HCT116 (cell line): ENCODE measurements at regions not wholly inside any gene's neighbourhood (a gene's known extent, or its start where the extent isn't known, plus 50 kb on each side); places are given as distances from the start of the nearest gene placed in this dataset.

Experiments
- ATAC-seq: fragments of 200-7000 bp; cut with Tn5 transposase; 2 replicates; pipeline ENCODE4 v1.9.1; 2020; ENCODE audit warnings: mild to moderate bottlenecking, moderate library complexity
- BruUV-seq: library from RNA; stranded (reverse); fragments of 400-500 nt; replicated peaks from 2 replicates; lab custom pipeline; 2021; lab: Mats Ljungman, UMichigan
- CTCF ChIA-PET: fragments of 300-600 bp; sonication (Branson Sonifier 250); formaldehyde crosslinking; loops from one replicate; lab custom pipeline; 2021; ENCODE audit warnings: antibody characterized with exemption; lab: Charles Lee
- POLR2A ChIA-PET: fragments of 300-600, 350-600 bp; sonication (Branson Sonifier 250); formaldehyde crosslinking; loops from one replicate; lab custom pipeline; 2021; ENCODE audit warnings: antibody characterized with exemption; lab: Charles Lee
- RAD21 ChIA-PET, 2 experiments: fragments of 300-600 bp; sonication (Branson Sonifier 250); formaldehyde crosslinking; loops; one replicate each; lab custom pipeline; 2023; ENCODE audit warnings: low total read pairs in 2 of 2; ENCODE audit not compliant: uncharacterized antibody in 2 of 2, unreplicated experiment in 2 of 2, low non-redundant PET in 1 of 2; lab: Charles Lee
- DNase-seq: peaks from one replicate; pipeline ENCODE4 v3.0.0-alpha.2; 2010; ENCODE audit warnings: low read depth, low spot score
- H2AFZ ChIP-seq: fragments of 200-600 bp; shearing (Covaris generic), sonication (generic); 2 replicates; pipeline ENCODE4 v1.6.1; 2017; ENCODE audit warnings: low read depth, mixed run types, mixed read lengths, antibody characterized with exemption, low read length; ENCODE audit not compliant: poor library complexity, severe bottlenecking
- H3K27ac ChIP-seq: 2 replicates; pipeline ENCODE4 v1.5.1; 2012; ENCODE audit warnings: low read depth, low read length
- H3K27me3 ChIP-seq: fragments of 200-600 bp; sonication (generic); 2 replicates; pipeline ENCODE4 v1.6.1; 2016; ENCODE audit warnings: mixed run types, low read length, mixed read lengths; ENCODE audit not compliant: insufficient read depth
- H3K36me3 ChIP-seq, 2 experiments: fragments of 200-500 bp in 1 of 2; fragments of 200-600 bp in 1 of 2; sonication (Bioruptor generic) in 1 of 2; sonication (generic) in 1 of 2; 2 replicates each; pipeline versions ENCODE4 v1.5.1 to v1.6.1; 2014 to 2016; ENCODE audit warnings: low read length in 2 of 2, inconsistent platforms in 1 of 2, mixed read lengths in 1 of 2, mixed run types in 1 of 2; ENCODE audit not compliant: insufficient read depth in 2 of 2, control insufficient read depth in 1 of 2
- H3K4me1 ChIP-seq, 2 experiments: fragments of 200-600 bp in 1 of 2; sonication (generic) in 1 of 2; 2 replicates each; pipeline versions ENCODE4 v1.5.1 to v1.6.1; 2012 to 2017; ENCODE audit warnings: low read length in 2 of 2, inconsistent platforms in 1 of 2, mild to moderate bottlenecking in 1 of 2, mixed read lengths in 1 of 2, mixed run types in 1 of 2, moderate library complexity in 1 of 2; ENCODE audit not compliant: insufficient read depth in 2 of 2, control insufficient read depth in 1 of 2
- H3K4me2 ChIP-seq: fragments of 200-600 bp; sonication (generic); 2 replicates; pipeline ENCODE4 v1.6.1; 2017; ENCODE audit warnings: mixed run types, low read length, mixed read lengths
- H3K4me3 ChIP-seq, 2 experiments: fragments of 200-600 bp in 1 of 2; sonication (generic) in 1 of 2; replicated peaks in 1 of 2; 2 replicates each; pipeline ENCODE4 v1.5.1; 2011 to 2016; ENCODE audit warnings: low read length in 2 of 2, control low read depth in 1 of 2, low read depth in 1 of 2, mild to moderate bottlenecking in 1 of 2, mixed read lengths in 1 of 2, mixed run types in 1 of 2
- H3K79me2 ChIP-seq: fragments of 200-600 bp; sonication (generic); 2 replicates; pipeline ENCODE4 v1.6.1; 2017; ENCODE audit warnings: mild to moderate bottlenecking, mixed run types, low read length, moderate library complexity, mixed read lengths; ENCODE audit not compliant: insufficient read depth
- H3K9ac ChIP-seq: fragments of 200-600 bp; sonication (generic); 2 replicates; pipeline ENCODE4 v1.6.1; 2016; ENCODE audit warnings: low read length, mixed read lengths
- H3K9me2 ChIP-seq: fragments of 200-600 bp; sonication (generic), shearing (Covaris generic); 2 replicates; pipeline ENCODE4 v1.6.1; 2017; ENCODE audit warnings: mixed run types, mild to moderate bottlenecking, moderate library complexity; ENCODE audit not compliant: insufficient read depth
- H3K9me3 ChIP-seq, 2 experiments: fragments of 200-500 bp in 1 of 2; fragments of 200-600 bp in 1 of 2; sonication (Bioruptor generic) in 1 of 2; sonication (generic) in 1 of 2; 2 replicates each; pipeline ENCODE4 v1.6.1; 2014 to 2017; ENCODE audit warnings: low read length in 2 of 2, mixed read lengths in 2 of 2, inconsistent platforms in 1 of 2, low read depth in 1 of 2, mild to moderate bottlenecking in 1 of 2, mixed run types in 1 of 2, moderate library complexity in 1 of 2; ENCODE audit not compliant: control insufficient read depth in 1 of 2, insufficient read depth in 1 of 2
- H4K20me1 ChIP-seq: fragments of 200-600 bp; sonication (generic), shearing (Covaris generic); 2 replicates; pipeline ENCODE4 v1.6.1; 2017; ENCODE audit warnings: mixed run types, mild to moderate bottlenecking, moderate library complexity; ENCODE audit not compliant: insufficient read depth
- CEBPB ChIP-seq: IDR thresholded peaks from 2 replicates; pipeline ENCODE4 v1.6.1; 2012; ENCODE audit warnings: low read depth
- CTCF ChIP-seq, 3 experiments: fragments of 200-600 bp in 1 of 3; sonication (generic) in 1 of 3; IDR thresholded peaks in 2 of 3; conservative IDR thresholded peaks in 1 of 3; 2 replicates each; pipeline ENCODE4 v1.5.1; 2012 to 2017; ENCODE audit warnings: low read depth in 2 of 3, low read length in 2 of 3, antibody characterized with exemption in 1 of 3, borderline replicate concordance in 1 of 3, control low read depth in 1 of 3, mild to moderate bottlenecking in 1 of 3, mixed read lengths in 1 of 3, mixed run types in 1 of 3, moderate library complexity in 1 of 3; ENCODE audit not compliant: insufficient read depth in 1 of 3
- EGR1 ChIP-seq: IDR thresholded peaks from 2 replicates; pipeline ENCODE4 v1.6.1; 2012; ENCODE audit warnings: low read depth
- JUND ChIP-seq: IDR thresholded peaks from 2 replicates; pipeline ENCODE4 v1.6.1; 2012
- MAX ChIP-seq: IDR thresholded peaks from 2 replicates; pipeline ENCODE4 v1.6.1; 2012
- POLR2A ChIP-seq: IDR thresholded peaks from 2 replicates; pipeline ENCODE4 v1.7.0; 2011; ENCODE audit warnings: borderline replicate concordance; ENCODE audit not compliant: insufficient read depth, insufficient read length; ENCODE audit errors: extremely low read depth
- POLR2AphosphoS5 ChIP-seq: IDR thresholded peaks from 2 replicates; pipeline ENCODE4 v1.6.1; 2011; ENCODE audit warnings: mild to moderate bottlenecking, low read depth, low read length, moderate library complexity
- RAD21 ChIP-seq: IDR thresholded peaks from 2 replicates; pipeline ENCODE4 v1.6.1; 2012; ENCODE audit warnings: low read depth, mild to moderate bottlenecking
- REST ChIP-seq: IDR thresholded peaks from 2 replicates; pipeline ENCODE4 v1.6.1; 2012; ENCODE audit warnings: low read depth
- SIN3A ChIP-seq: IDR thresholded peaks from 2 replicates; pipeline ENCODE4 v1.6.1; 2012; ENCODE audit warnings: low read depth
- SRF ChIP-seq: IDR thresholded peaks from 2 replicates; pipeline ENCODE4 v1.6.1; 2012; ENCODE audit warnings: low read depth
- TCF7L2 ChIP-seq: IDR thresholded peaks from 2 replicates; pipeline ENCODE4 v1.7.0; 2011; ENCODE audit warnings: borderline replicate concordance, inconsistent platforms; ENCODE audit not compliant: insufficient read depth, insufficient read length; ENCODE audit errors: extremely low read depth
- YY1 ChIP-seq: IDR thresholded peaks from 2 replicates; pipeline ENCODE4 v1.6.1; 2011; ENCODE audit warnings: low read length, low read depth, moderate library complexity, mild to moderate bottlenecking; ENCODE audit not compliant: insufficient replicate concordance; ENCODE audit errors: extremely low read depth
- ZBTB33 ChIP-seq: IDR thresholded peaks from 2 replicates; pipeline ENCODE4 v1.6.1; 2011; ENCODE audit warnings: mild to moderate bottlenecking, low read length, moderate library complexity; ENCODE audit not compliant: insufficient replicate concordance; ENCODE audit errors: extremely low read depth
- ZFX ChIP-seq: fragments of 450-650 bp; IDR thresholded peaks from 2 replicates; pipeline ENCODE4 v1.6.1; 2017
- ZNF274 ChIP-seq: fragments of 200-500 bp; sonication (Bioruptor generic); IDR thresholded peaks from 2 replicates; pipeline ENCODE4 v1.6.1; 2014; ENCODE audit warnings: mild to moderate bottlenecking, low read depth, low read length, inconsistent platforms
- intact Hi-C: fragments of 100-400 bp; cut with micrococcal nuclease; formaldehyde crosslinking; loops from 2 replicates; pipeline ENCODE4 v1.10.0; 2022

- Histone ChIP-seq H4K20me1 (no peaks in the 10 kb centered on the region), H3K79me2 (no peaks in the 10 kb centered on the region), H3K9me2 (no peaks in the 10 kb centered on the region), H3K27me3 (no peaks in the 10 kb centered on the region), H2AFZ (no peak overlapping the region), H3K4me1 (no peaks in the 10 kb centered on the region), H3K4me3 (no peak overlapping the region), H3K9ac (no peak overlapping the region), H3K27ac (no peak overlapping the region), H3K9me3 (no peaks in the 10 kb centered on the region), H3K4me2 (no peak overlapping the region), H3K36me3 (no peaks in the 10 kb centered on the region)
- intact Hi-C loops = no loop called here
- ATAC-seq (no peak), DNase-seq (no peak)
- BruUV-seq = no TSS peak
- TF ChIP-seq REST (no peak), CTCF (IDR thresholded peaks at IDR 0.05 in 2 of 3, conservative IDR thresholded peaks at IDR 0.05 in 1 of 3; ENCODE audit: borderline replicate concordance in 1 of 3, insufficient read depth in 1 of 3, low read depth in 2 of 3, low read length in 2 of 3) (no peak), EGR1 (no peak), SRF (no peak), YY1 (no peak), SIN3A (no peak), CEBPB (no peak), POLR2AphosphoS5 (no peak), ZBTB33 (no peak), POLR2A (no peak), MAX (no peak), RAD21 (no peak), ZFX (no peak), ZNF274 (no peak), JUND (no peak), TCF7L2 (no peak)
- RAD21 ChIA-PET = no interaction called here
- CTCF ChIA-PET = no interaction called here
- POLR2A ChIA-PET = no interaction called here
Measured at GRCh38 chr1:118271883-118272282, 86.9 kb upstream of the SPAG17 start.
